ENCODE measurements at regions not wholly inside any gene's neighbourhood (a gene's known extent, or its start where the extent isn't known, plus 50 kb on each side); places are given as distances from the start of the nearest gene placed in this dataset.
"Not testable (repeated sequence)": the region's sequence is repeated elsewhere in the genome, so short reads cannot be mapped to it uniquely, and the experiment has no call there.

DNA sequence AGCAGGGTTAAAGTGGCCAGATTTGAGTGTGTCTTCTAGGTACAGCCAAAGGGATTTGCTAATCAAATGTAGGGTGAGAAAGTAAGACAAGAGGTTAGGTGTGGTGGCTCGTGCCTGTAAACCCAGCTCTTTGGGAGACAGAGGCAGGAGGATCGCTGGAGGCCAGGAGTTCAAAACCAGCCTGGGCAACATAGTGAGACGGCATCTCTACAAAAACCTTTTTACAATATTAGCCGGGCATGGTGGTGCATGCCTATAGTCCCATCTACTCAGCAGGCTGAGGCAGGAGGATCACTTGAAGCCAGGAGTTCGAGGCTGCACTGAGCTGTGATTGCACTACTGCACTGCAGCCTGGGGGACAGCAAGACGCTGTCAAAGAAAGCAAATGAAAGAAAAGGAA, 294.5 kb downstream of the GOLGA6L6 start:
- H3K27ac ChIP-seq (ENCODE audit: low read depth, low read length, poor library complexity, severe bottlenecking); CTCF ChIA-PET (ENCODE audit: unreplicated experiment); H2AFZ ChIP-seq (ENCODE audit: low read length); DNase-seq (ENCODE audit: low spot score); H3K4me1 ChIP-seq (ENCODE audit: insufficient read depth, low read length, poor library complexity, severe bottlenecking); H4K20me1 ChIP-seq (ENCODE audit: insufficient read depth, low read length); H3K36me3 ChIP-seq (ENCODE audit: insufficient read depth, low read length); POLR2A ChIA-PET; intact Hi-C loops (cut with micrococcal nuclease; ENCODE audit: unreplicated experiment); H3K4me3 ChIP-seq (ENCODE audit: low read depth, low read length, poor library complexity, severe bottlenecking); H3K9me3 ChIP-seq (ENCODE audit: low read length); H3K4me2 ChIP-seq (ENCODE audit: low read length); H3K9me2 ChIP-seq (ENCODE audit: insufficient read depth, low read length); BruUV-seq (replicated peaks); H3K79me2 ChIP-seq (ENCODE audit: insufficient read depth, low read depth, low read length): not testable (repeated sequence)

DNA sequence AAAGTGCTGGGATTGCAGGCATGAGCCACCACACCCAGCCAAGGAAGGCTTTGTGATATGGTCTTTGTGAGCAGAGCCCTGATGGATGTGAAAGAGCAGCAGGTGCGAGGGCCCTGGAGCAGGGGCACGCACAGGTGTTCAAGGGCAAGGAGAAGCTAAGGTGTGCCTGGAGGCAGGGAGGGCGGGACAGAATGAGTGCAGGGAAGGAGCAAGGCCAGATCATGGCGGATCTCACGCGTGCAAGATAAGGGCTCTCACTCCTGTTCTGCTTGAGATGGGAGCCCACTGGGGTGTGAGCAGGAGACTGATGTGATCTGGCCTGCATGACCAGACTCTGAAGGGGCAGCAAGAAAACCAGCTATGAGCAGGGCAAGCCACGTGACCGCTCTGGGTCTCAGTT, 295.0 kb downstream of the GOLGA6L6 start:
- H3K79me2 ChIP-seq (ENCODE audit: insufficient read depth, low read depth, low read length); H3K4me3 ChIP-seq (ENCODE audit: low read depth, low read length, poor library complexity, severe bottlenecking); H3K27ac ChIP-seq (ENCODE audit: low read depth, low read length, poor library complexity, severe bottlenecking); H3K4me1 ChIP-seq (ENCODE audit: insufficient read depth, low read length, poor library complexity, severe bottlenecking); DNase-seq (ENCODE audit: low spot score); CTCF ChIA-PET (ENCODE audit: unreplicated experiment); POLR2A ChIA-PET; H4K20me1 ChIP-seq (ENCODE audit: insufficient read depth, low read length); H3K4me2 ChIP-seq (ENCODE audit: low read length); H3K9me3 ChIP-seq (ENCODE audit: low read length); H2AFZ ChIP-seq (ENCODE audit: low read length); BruUV-seq (replicated peaks); intact Hi-C loops (cut with micrococcal nuclease; ENCODE audit: unreplicated experiment); H3K36me3 ChIP-seq (ENCODE audit: insufficient read depth, low read length); H3K9me2 ChIP-seq (ENCODE audit: insufficient read depth, low read length): not testable (repeated sequence)

DNA sequence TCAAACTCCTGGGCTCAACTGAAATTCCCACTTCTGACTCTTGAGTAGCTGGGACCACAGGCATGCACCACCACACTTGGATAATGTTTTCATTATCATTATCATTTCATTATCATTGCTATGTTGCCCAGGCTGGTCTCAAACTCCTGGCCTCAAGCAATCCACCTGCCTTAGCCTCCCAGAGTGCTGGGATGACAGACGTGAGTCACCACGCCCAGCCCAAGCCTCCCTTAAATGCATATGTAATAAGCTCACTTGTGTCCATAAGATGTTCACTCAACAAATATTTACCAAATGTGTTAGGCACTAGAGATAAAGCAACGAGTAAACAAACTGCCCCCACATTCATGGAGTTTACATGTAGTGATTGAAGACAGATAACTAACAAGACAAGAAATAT, 295.7 kb downstream of the GOLGA6L6 start:
- DNase-seq (ENCODE audit: low spot score); H3K4me3 ChIP-seq (ENCODE audit: low read depth, low read length, poor library complexity, severe bottlenecking); CTCF ChIA-PET (ENCODE audit: unreplicated experiment); POLR2A ChIA-PET; H2AFZ ChIP-seq (ENCODE audit: low read length); H3K79me2 ChIP-seq (ENCODE audit: insufficient read depth, low read depth, low read length); H4K20me1 ChIP-seq (ENCODE audit: insufficient read depth, low read length); intact Hi-C loops (cut with micrococcal nuclease; ENCODE audit: unreplicated experiment); H3K9me3 ChIP-seq (ENCODE audit: low read length); H3K36me3 ChIP-seq (ENCODE audit: insufficient read depth, low read length); BruUV-seq (replicated peaks); H3K4me2 ChIP-seq (ENCODE audit: low read length); H3K27ac ChIP-seq (ENCODE audit: low read depth, low read length, poor library complexity, severe bottlenecking); H3K9me2 ChIP-seq (ENCODE audit: insufficient read depth, low read length); H3K4me1 ChIP-seq (ENCODE audit: insufficient read depth, low read length, poor library complexity, severe bottlenecking): not testable (repeated sequence)

DNA sequence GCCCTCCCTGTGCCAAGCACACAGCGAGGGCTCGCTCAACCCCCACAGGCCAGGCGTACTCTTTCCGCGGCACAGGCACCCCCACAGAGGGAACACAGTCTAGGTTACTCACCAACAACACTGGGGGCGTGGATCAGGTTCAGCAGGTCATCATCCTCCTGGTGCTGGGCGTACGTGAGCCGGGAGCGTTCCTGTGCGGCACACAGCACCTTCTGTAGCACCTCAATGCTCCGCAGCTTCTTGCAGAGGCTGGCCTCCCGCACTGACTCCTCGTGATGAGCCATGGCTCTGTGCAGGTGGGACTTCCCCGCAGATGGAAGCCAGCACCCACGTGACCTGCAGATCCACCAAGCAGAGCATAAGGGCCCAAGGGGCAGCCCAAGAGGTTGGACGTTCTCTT, 296.8 kb downstream of the GOLGA6L6 start:
- H2AFZ ChIP-seq (ENCODE audit: low read length); H3K79me2 ChIP-seq (ENCODE audit: insufficient read depth, low read depth, low read length); H4K20me1 ChIP-seq (ENCODE audit: insufficient read depth, low read length); H3K9me2 ChIP-seq (ENCODE audit: insufficient read depth, low read length); H3K4me1 ChIP-seq (ENCODE audit: insufficient read depth, low read length, poor library complexity, severe bottlenecking); BruUV-seq (replicated peaks); DNase-seq (ENCODE audit: low spot score); intact Hi-C loops (cut with micrococcal nuclease; ENCODE audit: unreplicated experiment); H3K4me2 ChIP-seq (ENCODE audit: low read length); H3K27ac ChIP-seq (ENCODE audit: low read depth, low read length, poor library complexity, severe bottlenecking); H3K4me3 ChIP-seq (ENCODE audit: low read depth, low read length, poor library complexity, severe bottlenecking); POLR2A ChIA-PET; H3K36me3 ChIP-seq (ENCODE audit: insufficient read depth, low read length); CTCF ChIA-PET (ENCODE audit: unreplicated experiment); H3K9me3 ChIP-seq (ENCODE audit: low read length): not testable (repeated sequence)

DNA sequence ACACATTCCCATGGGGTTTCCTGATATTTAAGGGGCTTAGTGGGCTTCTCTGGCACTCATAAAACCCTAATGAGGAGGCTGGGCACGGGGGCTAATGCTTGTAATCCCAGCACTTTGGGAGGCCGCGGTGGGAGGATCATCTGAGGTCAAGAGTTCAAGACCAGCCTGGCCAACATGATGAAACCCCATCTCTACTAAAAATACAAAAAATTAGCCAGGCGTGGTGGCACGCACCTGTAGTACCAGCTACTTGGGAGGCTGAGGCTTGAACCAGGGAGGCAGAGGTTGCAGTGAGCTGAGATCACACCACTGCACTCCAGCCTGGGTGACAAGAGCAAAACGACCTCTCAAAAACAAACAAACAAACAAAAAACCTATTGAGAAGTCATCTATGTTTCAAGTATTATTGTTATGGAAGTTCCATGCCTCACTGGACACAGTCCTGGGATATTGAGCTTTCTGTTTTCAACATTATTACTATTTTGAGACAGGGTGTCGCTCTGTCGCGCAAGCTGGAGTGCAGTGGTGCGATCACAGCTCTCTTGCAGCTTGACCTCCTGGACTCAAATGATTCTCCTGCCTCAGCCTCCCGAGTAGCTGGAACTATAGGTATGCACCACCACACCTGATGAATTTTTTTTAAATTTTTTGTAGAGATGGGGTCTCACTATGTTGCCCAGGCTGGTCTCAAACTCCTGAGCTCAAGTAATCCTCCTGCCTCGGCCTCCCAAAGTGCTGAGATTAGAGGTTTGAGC, 297.9 kb downstream of the GOLGA6L6 start:
- H3K79me2 ChIP-seq (ENCODE audit: insufficient read depth, low read depth, low read length); CTCF ChIA-PET (ENCODE audit: unreplicated experiment); H3K9me3 ChIP-seq (ENCODE audit: low read length); POLR2A ChIA-PET; H3K36me3 ChIP-seq (ENCODE audit: insufficient read depth, low read length); H3K9me2 ChIP-seq (ENCODE audit: insufficient read depth, low read length); H2AFZ ChIP-seq (ENCODE audit: low read length); DNase-seq (ENCODE audit: low spot score); H3K27ac ChIP-seq (ENCODE audit: low read depth, low read length, poor library complexity, severe bottlenecking); H3K4me2 ChIP-seq (ENCODE audit: low read length); H4K20me1 ChIP-seq (ENCODE audit: insufficient read depth, low read length); H3K4me3 ChIP-seq (ENCODE audit: low read depth, low read length, poor library complexity, severe bottlenecking); H3K4me1 ChIP-seq (ENCODE audit: insufficient read depth, low read length, poor library complexity, severe bottlenecking); BruUV-seq (replicated peaks); intact Hi-C loops (cut with micrococcal nuclease; ENCODE audit: unreplicated experiment): not testable (repeated sequence)

DNA sequence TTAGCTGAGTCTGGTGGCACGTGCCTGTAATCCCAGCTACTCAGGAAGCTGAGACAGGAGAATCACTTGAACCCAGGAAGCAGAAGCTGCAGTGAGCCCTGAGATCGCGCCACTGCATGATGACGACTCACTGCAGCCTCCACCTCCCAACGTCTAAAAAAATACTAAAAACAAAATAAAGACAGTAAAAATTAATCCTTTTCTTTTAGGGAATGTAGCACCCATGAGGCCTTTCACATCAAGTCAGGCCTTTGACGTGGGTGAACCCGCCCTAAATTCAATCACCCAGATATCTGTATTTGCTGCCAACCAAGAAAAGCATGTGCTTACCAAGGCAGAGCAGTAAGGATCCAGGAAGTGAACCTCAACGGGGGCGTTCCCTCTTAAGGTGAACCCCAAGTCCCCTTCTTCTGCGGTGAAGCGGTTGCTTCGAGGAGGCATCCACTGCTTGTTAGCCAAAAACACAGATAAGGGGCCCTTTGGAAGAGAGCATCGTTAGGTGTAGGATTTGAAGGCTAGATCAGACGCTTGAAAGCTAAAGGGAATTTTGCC, 301.2 kb downstream of the GOLGA6L6 start:
- H4K20me1 ChIP-seq (ENCODE audit: insufficient read depth, low read length); H2AFZ ChIP-seq (ENCODE audit: low read length); intact Hi-C loops (cut with micrococcal nuclease; ENCODE audit: unreplicated experiment); H3K9me3 ChIP-seq (ENCODE audit: low read length); H3K79me2 ChIP-seq (ENCODE audit: insufficient read depth, low read depth, low read length); H3K27ac ChIP-seq (ENCODE audit: low read depth, low read length, poor library complexity, severe bottlenecking); BruUV-seq (replicated peaks); H3K9me2 ChIP-seq (ENCODE audit: insufficient read depth, low read length); H3K4me2 ChIP-seq (ENCODE audit: low read length); H3K36me3 ChIP-seq (ENCODE audit: insufficient read depth, low read length); H3K4me3 ChIP-seq (ENCODE audit: low read depth, low read length, poor library complexity, severe bottlenecking); H3K4me1 ChIP-seq (ENCODE audit: insufficient read depth, low read length, poor library complexity, severe bottlenecking); POLR2A ChIA-PET; DNase-seq (ENCODE audit: low spot score); CTCF ChIA-PET (ENCODE audit: unreplicated experiment): not testable (repeated sequence)
